Smooth muscle cell (in vitro differentiated cells): ENCODE measurements at regions not wholly inside any gene's neighbourhood (a gene's known extent, or its start where the extent isn't known, plus 50 kb on each side); places are given as distances from the start of the nearest gene placed in this dataset.

ENCODE experiments used
- DNase-seq: peaks from one replicate; lab custom pipeline; 2025; ENCODE audit not compliant: unreplicated experiment; lab: John Stamatoyannopoulos, UW
- H2AFZ ChIP-seq: fragments of 200-600 bp; sonication (generic); 2 replicates; pipeline ENCODE4 v1.6.0; 2016; ENCODE audit warnings: antibody characterized with exemption, low read depth, mild to moderate bottlenecking
- H3F3A ChIP-seq: fragments of 200-600 bp; sonication (generic); 2 replicates; pipeline ENCODE4 v1.6.0; 2017; ENCODE audit warnings: antibody characterized with exemption, low read depth
- H3K27ac ChIP-seq: fragments of 200-600 bp; sonication (generic); 2 replicates; pipeline ENCODE4 v1.5.1; 2016; ENCODE audit warnings: low read depth, mild to moderate bottlenecking
- H3K27me3 ChIP-seq: fragments of 200-600 bp; sonication (generic); 2 replicates; pipeline ENCODE4 v1.6.1; 2016; ENCODE audit warnings: low read depth, mild to moderate bottlenecking
- H3K36me3 ChIP-seq: fragments of 200-600 bp; sonication (generic); 2 replicates; pipeline ENCODE4 v1.5.1; 2016; ENCODE audit warnings: low read depth
- H3K4me1 ChIP-seq: fragments of 200-600 bp; sonication (generic); 2 replicates; pipeline ENCODE4 v1.5.1; 2016; ENCODE audit warnings: low read depth
- H3K4me2 ChIP-seq: fragments of 200-600 bp; sonication (generic); 2 replicates; pipeline ENCODE4 v1.6.0; 2016; ENCODE audit warnings: mild to moderate bottlenecking
- H3K4me3 ChIP-seq: fragments of 200-600 bp; sonication (generic); 2 replicates; pipeline ENCODE4 v1.5.1; 2016; ENCODE audit warnings: mild to moderate bottlenecking
- H3K79me2 ChIP-seq: fragments of 200-600 bp; sonication (generic); 2 replicates; pipeline ENCODE4 v1.6.0; 2016; ENCODE audit warnings: low read depth, mild to moderate bottlenecking
- H3K9ac ChIP-seq: fragments of 200-600 bp; sonication (generic); 2 replicates; pipeline ENCODE4 v1.6.0; 2016; ENCODE audit warnings: low read depth
- H3K9me3 ChIP-seq: fragments of 200-600 bp; sonication (generic); replicated peaks from 2 replicates; pipeline ENCODE4 v1.5.1; 2016; ENCODE audit warnings: low read depth
- H4K20me1 ChIP-seq: fragments of 200-600 bp; sonication (generic); 2 replicates; pipeline ENCODE4 v1.6.0; 2016; ENCODE audit warnings: low read depth
- WGBS: methylation state at CpG from one replicate; pipeline ENCODE4 v1.1.7; 2016; ENCODE audit warnings: low lambda C conversion rate; 5-methylcytosine and 5-hydroxymethylcytosine counted together
- TF ChIP-seq, protein P1 (sequence below): fragments of 200-600 bp; sonication (generic); IDR thresholded peaks from 2 replicates; pipeline ENCODE4 v1.5.1; 2017; ENCODE audit warnings: borderline replicate concordance, mild to moderate bottlenecking, antibody characterized with exemption; ENCODE audit not compliant: insufficient read depth, poor library complexity, severe bottlenecking

GRCh38 chr6:98648211-98648914, 186.0 kb upstream of the POU3F2 start:
- no peak overlapping the region for H2AFZ ChIP-seq
- no peaks in the 10 kb centered on the region for H4K20me1 ChIP-seq
- no peaks in the 10 kb centered on the region for H3K79me2 ChIP-seq
- H3K9ac ChIP-seq: no peak overlapping the region
- no peak overlapping the region for H3K4me3 ChIP-seq
- no peaks in the 10 kb centered on the region for H3K27me3 ChIP-seq
- no peak for DNase-seq
- WGBS: 69% methylated on average over 7 of the region's 7 CpGs
- H3K27ac ChIP-seq: no peak overlapping the region
- no peaks in the 10 kb centered on the region for H3F3A ChIP-seq
- H3K4me1 ChIP-seq: peaks cover 16% of the 10 kb centered on the region
- H3K4me2 ChIP-seq: no peak overlapping the region
- no peaks in the 10 kb centered on the region for H3K36me3 ChIP-seq
- no peaks in the 10 kb centered on the region for H3K9me3 ChIP-seq
- TF ChIP-seq, protein P1, sequence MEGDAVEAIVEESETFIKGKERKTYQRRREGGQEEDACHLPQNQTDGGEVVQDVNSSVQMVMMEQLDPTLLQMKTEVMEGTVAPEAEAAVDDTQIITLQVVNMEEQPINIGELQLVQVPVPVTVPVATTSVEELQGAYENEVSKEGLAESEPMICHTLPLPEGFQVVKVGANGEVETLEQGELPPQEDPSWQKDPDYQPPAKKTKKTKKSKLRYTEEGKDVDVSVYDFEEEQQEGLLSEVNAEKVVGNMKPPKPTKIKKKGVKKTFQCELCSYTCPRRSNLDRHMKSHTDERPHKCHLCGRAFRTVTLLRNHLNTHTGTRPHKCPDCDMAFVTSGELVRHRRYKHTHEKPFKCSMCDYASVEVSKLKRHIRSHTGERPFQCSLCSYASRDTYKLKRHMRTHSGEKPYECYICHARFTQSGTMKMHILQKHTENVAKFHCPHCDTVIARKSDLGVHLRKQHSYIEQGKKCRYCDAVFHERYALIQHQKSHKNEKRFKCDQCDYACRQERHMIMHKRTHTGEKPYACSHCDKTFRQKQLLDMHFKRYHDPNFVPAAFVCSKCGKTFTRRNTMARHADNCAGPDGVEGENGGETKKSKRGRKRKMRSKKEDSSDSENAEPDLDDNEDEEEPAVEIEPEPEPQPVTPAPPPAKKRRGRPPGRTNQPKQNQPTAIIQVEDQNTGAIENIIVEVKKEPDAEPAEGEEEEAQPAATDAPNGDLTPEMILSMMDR: no peak

- H3F3A ChIP-seq: no peaks in the 10 kb centered on the region
- H3K4me2 ChIP-seq: no peak overlapping the region
- no peaks in the 10 kb centered on the region for H3K79me2 ChIP-seq
- DNase-seq: no peak
- no peaks in the 10 kb centered on the region for H3K4me1 ChIP-seq
- H3K9ac ChIP-seq: no peak overlapping the region
- no peaks in the 10 kb centered on the region for H3K9me3 ChIP-seq
- H3K4me3 ChIP-seq: no peak overlapping the region
- H3K27me3 ChIP-seq: no peaks in the 10 kb centered on the region
- WGBS: 38% methylated on average over 3 of the region's 3 CpGs
- no peaks in the 10 kb centered on the region for H3K36me3 ChIP-seq
- H3K27ac ChIP-seq: no peak overlapping the region
- TF ChIP-seq, protein P1: no peak
- H4K20me1 ChIP-seq: no peaks in the 10 kb centered on the region
- no peak overlapping the region for H2AFZ ChIP-seq
These were observed 183.4 kb upstream of the POU3F2 start for GRCh38 chr6:98650941-98651340.

- Histone ChIP-seq H3K27ac (no peak overlapping the region), H3K79me2 (no peaks in the 10 kb centered on the region), H3K9me3 (no peaks in the 10 kb centered on the region), H3K4me3 (no peak overlapping the region), H3K36me3 (no peaks in the 10 kb centered on the region), H3K4me2 (no peak overlapping the region), H3K4me1 (no peaks in the 10 kb centered on the region), H4K20me1 (no peaks in the 10 kb centered on the region), H3F3A (no peaks in the 10 kb centered on the region), H3K27me3 (no peaks in the 10 kb centered on the region), H2AFZ (no peak overlapping the region), H3K9ac (no peak overlapping the region)
- 31% methylated on average over 2 of the region's 2 CpGs for WGBS
- TF ChIP-seq, protein P1: no peak
- DNase-seq: no peak
These were observed 181.2 kb upstream of the POU3F2 start for GRCh38 chr6:98653179-98653578.

- no peaks in the 10 kb centered on the region for H3F3A ChIP-seq
- H3K27me3 ChIP-seq: no peaks in the 10 kb centered on the region
- DNase-seq: peak; percentile 7
- H3K79me2 ChIP-seq: no peaks in the 10 kb centered on the region
- no peaks in the 10 kb centered on the region for H3K36me3 ChIP-seq
- TF ChIP-seq, protein P1: no peak
- H2AFZ ChIP-seq: no peak overlapping the region
- H4K20me1 ChIP-seq: no peaks in the 10 kb centered on the region
- WGBS: 69% methylated on average over 5 of the region's 5 CpGs
- no peaks in the 10 kb centered on the region for H3K9me3 ChIP-seq
- no peak overlapping the region for H3K27ac ChIP-seq
- no peak overlapping the region for H3K4me3 ChIP-seq
- H3K9ac ChIP-seq: no peak overlapping the region
- H3K4me2 ChIP-seq: no peak overlapping the region
- no peaks in the 10 kb centered on the region for H3K4me1 ChIP-seq
These were observed 176.6 kb upstream of the POU3F2 start for GRCh38 chr6:98657764-98658163.
